NCI-H510A treated with DMSO at 0.1 percent for 48 hours (cell line): ENCODE measurements at regions not wholly inside any gene's neighbourhood (a gene's known extent, or its start where the extent isn't known, plus 50 kb on each side); places are given as distances from the start of the nearest gene placed in this dataset.
"Not testable (repeated sequence)": the region's sequence is repeated elsewhere in the genome, so short reads cannot be mapped to it uniquely, and the experiment has no call there.

Experiments used
- DNase-seq: peaks from one replicate; lab custom pipeline; 2025; lab: John Stamatoyannopoulos, UW

DNA sequence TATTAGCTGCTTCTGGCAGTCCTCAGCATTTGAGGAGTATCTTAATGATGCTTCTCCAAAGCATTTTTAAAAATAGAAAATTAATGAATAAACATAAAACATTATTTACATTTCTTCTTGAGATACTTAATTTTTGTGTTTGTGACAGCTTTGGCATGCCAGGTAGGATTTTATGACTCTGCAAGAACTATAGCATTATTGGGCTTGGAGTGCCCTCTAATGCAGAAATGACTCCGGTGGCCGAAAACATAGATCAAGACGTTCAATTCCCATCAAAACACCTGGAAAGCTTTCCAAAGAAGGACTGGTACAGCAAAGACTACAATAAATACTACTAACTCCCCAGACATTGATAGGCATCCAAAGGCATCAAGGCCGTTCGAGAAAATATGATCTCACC is 366.4 kb upstream of the CXADR start:
- no peak for DNase-seq

DNA sequence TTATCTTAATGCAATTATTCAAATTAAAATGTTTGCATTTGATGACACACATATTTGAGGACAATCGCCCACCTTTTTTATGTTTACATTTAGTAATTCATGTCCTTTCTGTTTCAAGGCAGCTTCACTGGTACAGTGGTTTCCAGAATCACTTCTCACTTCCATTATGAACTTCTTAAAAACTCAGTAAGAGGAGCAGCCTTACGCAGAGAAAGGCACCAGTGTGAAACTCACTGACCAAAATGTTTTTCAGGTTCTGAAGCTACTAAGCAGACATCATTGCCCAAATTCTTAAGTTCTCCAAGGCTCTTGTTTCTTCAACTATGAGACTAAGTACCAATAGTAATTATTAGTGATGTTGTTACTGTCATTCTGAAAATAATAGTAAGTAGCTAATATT is 353.1 kb upstream of the CXADR start:
- DNase-seq = no peak

DNA sequence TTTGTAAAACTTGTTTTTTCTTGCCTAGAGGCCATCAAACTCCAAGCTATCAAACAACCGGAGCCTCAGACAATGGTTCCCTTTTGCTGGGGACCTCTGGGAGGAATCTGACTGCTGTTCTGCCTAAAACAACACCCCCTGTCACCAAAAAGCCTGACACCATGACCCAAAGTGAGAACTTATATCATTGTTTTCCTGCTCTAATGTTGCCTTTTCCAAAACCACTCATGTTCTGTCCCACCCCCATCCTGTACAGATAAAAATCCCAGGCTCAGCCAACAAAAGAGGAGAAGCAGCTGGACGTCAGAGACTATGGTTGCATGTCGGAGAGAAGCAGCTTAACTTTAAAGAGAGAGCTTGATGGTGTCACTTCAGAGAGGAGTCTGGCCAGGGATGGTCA is 327.2 kb upstream of the CXADR start:
- no peak for DNase-seq

DNA sequence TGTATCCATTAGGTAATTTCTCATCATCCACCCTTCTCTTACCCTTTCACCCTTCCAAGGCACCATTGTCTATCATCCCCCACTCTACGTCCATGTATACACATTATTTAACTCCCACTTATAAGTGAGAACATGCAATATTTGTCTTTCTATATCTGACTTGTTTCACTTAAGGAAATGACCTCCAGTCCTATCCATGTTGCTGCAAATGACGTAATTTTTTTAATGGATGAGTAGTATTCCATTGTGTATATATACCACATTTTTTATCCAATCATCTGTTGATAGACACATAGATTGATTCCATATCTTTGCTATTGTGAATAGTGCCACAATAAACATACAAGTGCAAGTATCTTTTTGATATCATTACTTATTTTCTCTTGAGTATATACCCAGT is 322.9 kb upstream of the CXADR start:
- DNase-seq = no peak

DNA sequence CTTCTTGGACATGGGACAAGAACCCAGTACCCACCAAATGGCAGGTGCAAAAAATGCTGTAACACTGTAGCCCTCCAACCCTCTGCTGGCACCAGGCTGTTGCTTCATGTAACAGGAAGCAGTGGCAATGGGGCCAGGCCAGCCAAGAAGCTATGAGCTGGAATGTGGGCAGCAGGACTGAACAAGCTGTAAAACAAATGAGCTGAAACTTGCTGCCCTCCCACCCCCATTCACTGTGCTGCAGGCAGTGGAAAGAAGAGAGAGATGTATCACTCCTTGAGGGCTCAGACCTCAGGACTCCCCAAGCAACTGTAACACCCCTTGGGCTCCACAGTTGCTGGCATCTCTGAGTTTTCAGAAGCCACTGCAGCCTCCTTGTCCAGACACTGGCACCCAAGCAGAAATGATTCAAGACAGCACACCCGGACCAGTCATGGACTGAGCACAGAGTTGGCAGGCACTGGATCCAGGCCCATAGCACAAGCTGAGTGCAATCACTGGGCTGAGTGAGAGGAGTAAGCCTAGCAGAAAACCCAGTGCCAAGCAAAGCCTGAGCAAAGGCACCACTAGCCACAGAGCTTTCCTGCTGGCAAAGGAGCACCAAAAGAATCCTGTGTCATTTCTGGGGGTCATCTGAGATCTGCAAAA is 321.4 kb upstream of the CXADR start:
- no peak for DNase-seq

DNA sequence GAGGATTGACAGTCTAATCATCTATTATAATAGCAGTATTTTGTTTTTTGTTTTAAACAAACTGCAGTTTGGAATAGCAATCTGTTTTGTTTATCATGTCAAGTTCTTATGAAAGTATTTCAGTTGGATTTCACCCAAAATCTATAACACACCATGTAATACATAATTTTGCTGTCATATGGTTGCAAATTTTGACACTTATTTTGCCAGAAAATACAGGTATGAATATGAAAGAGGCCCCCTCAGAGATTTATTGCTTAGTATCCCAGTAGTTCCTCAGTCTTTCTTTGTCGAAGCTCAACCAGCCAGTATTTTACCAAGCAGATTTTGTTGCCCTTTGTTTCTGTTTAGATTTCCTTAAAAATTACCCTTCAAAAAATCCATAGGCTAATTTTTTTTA is 317.5 kb upstream of the CXADR start:
- no peak for DNase-seq

DNA sequence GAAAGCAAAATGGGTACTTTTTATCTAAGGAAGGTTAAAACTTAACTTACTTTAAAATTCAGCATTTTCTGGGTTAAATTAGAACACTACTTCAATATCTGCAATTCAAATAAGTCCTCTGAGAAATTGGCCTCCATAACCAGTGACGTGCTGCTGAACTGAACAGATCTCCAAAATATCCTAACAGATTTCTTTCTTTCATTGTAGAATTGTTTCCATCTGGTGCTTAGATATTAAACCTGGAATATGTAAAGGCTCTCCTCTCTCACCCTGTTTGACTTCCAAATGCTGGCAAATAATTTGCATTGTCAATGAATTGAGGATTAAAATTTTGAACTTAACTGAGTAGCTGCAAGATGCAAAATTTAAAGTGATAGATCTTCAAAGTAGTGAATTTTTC is 316.9 kb upstream of the CXADR start:
- no peak for DNase-seq

DNA sequence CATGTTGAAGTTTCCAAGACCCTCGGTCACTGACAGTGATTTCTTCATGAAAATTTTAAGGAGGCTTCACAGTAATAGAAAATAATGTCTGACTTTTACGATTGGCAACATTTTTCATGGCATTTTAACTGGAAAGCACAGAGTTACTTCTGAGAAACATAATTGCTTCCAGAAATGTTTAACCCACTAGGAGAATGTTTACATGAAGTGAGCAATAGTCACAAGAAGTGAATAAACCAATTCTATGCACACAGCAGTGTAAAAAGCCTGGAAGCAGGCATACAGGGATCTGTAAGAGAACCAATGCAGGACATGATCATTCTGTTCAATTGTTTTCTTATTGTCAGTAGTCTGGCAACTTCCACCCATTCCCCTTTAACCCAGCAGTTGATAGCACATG is 316.2 kb upstream of the CXADR start:
- DNase-seq = no peak

DNA sequence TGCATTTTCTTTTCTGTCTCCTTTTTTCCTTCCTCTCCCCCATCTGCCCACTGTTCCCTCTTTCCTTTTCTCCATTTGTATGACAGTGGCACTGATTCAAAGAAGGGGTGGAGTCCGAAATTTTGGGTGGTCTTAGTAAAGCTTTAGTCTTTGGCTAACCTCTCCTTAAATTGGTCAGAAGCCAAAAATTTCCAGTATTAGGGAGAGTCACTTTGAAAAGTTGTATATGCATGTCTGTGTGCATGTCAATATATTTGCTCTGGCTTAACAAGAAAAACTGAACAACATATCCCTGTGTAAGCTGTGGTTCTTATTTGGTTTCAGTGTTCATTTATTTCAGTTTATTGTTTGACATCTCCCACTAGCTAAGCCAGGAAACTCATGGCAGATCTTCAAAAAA is 314.8 kb upstream of the CXADR start:
- no peak for DNase-seq

DNA sequence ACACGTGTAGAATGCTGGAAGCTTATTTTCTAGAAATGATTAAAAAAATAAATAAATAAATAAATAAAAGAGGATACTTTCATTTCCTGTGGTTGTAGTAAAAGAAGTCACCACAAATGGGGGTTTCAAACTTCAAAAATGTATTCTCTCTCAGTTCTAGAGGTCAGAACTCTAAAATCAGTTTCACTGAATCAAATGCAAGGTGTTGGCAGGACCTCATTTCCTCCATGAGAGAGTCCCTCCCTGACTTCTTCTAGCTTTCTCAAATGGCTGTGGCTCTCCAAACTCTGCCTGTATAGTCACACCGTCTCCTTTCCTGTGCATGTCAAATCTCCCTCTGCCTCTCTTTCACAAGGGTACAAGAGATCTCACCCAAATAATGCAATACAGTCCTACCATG is 312.6 kb upstream of the CXADR start:
- no peak for DNase-seq

DNA sequence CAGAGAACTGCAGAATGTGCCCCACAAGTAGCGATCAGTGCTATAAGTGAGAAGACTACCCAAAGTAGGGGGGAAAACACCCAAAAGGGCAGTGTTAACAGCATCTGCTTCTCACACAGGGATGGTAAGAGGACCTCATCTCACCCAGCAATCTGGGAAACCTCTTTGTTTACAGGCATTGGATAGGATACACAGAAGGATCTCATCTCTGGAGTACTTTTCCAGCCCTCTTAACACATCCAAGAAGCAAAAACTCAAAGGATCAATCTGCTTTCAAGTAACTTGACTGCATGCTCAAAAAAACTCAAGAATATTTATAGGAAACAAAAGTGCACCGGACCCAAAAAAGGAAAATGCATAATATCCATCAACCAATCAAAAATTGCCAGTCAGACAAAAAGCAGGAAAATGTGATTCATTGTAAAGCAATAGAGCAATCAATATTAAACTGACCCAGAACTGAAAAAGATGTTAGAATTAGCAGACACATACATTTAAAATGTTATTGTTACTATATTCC is 311.0 kb upstream of the CXADR start:
- DNase-seq = no peak

DNA sequence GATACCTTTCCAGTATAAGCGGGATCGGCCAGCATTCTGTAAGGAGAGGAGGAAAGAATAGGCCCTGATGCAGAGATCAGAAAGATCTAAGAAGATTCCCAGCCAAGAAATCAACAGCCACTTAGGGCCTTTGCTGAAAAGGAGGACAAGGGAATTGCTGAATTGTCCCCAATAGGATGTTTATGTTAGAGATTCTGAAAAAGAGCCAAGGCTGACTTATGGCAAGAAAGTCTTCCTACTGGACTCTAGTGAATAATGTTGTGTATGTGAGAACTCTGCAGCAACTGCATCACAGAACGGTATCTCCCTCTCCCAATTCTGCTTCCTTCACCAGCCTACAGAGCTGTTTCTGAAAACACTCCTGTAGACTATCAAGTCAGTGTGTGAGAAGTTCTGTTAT is 298.0 kb upstream of the CXADR start:
- DNase-seq = no peak

DNA sequence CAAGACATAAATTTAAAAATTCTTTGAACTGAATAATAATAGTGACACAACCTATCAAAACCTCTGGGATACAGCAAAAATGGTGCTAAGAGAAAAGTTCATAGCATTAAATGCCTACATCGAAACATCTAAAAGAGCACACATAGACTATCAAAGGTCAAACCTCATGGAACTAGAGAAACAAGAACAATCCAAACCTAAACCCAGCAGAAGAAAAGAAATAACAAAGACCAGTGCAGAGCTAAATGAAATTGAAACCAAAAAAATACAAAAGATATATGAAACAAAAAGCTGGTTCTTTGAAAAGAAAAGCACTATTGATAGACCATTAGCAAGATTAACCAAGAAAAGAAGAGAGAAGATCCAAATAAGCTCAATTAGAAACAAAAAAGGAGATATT is 293.8 kb upstream of the CXADR start:
- DNase-seq = not testable (repeated sequence)

DNA sequence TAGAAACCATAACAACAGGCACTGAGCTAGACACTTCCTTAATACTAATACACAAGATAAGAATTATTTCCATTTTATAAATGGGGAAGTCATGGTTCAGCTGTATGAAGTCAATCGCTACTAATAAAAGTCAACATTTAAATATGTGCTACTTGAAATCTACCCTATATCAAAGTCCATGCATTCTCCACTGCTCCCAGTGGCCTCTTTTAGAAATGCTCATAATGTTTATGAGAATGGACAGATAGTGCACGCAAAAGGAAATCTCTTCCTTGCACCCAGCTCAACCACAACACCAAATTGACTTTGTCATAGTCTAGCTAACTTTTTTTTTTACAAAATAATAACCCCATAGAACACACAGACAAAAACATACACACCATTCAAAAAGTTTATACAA is 281.7 kb upstream of the CXADR start:
- DNase-seq = no peak

DNA sequence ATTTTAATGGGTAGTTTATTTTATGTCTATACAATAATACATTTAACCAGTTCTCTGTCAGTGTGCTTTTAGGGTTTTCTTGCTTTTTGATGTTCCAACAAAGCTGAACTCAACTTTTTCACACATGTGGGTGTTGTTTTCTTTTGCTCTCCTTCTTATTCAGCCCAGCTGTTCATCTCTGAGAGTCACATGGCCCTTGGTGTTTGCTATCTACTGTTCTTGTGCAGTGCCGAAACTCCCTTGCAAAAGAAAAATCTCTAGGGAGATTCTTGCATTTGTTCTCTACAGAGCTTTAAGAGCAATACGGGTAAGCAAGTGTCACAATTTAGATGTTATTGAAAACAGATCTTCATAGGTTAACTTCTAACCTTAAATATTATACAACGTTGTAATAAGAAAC is 281.1 kb upstream of the CXADR start:
- DNase-seq = no peak

DNA sequence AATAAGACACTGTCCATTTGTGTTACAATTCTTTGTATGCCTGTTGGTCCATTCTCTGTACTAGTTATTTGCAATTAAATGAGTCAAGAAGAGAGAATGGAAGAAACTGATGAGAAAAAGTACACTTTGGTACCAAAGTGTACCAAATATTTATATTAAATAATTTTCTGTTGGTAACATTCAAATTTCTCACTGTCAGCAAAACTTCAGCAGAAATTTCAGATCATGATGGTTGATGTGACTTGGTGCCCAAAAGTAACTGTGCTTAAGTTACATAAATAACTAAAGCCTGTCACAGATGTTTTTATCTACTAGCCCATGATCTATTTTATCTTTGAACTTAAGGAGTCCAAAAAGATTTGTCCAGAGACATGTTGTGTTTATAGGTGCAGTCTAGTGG is 274.4 kb upstream of the CXADR start:
- no peak for DNase-seq

DNA sequence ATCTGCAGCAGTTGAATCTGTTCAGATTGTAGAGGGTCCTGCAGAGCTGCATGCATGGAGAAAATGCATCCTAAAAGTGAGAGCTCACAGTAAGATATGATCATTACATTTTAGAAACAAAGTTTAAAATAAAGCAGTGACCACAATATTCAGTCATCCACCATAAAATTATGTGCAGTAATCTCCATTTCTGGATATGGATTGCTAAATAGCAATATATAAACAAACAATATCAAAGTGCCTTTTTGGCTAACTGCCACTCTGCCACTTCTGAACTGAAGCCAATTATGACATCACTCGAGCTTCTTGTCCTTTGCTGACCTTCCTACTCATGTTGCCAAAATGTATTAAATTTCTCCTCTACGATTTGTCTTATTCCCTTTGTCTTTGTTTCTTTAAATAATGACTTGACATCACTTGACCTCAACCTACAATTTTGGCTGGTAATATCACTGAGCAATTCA is 262.0 kb upstream of the CXADR start:
- no peak for DNase-seq

DNA sequence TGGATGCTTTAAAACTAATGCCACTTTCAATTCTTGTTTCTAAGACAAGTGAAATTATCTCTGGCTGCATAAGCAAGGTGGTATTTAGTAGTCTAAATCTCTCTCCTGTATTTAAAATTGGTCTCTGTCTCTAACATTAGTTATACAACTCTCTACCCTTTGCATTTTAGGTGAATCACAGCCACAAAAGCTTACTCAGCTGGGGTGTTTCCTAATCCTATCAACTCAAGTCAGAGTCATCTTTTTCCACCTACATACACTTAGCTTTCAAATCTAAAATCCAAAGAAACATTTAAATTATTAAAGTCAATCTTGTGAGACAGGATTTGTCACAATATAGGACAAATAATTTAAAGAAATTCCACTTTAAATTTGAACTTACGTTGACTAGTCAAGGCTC is 255.1 kb upstream of the CXADR start:
- DNase-seq = no peak

DNA sequence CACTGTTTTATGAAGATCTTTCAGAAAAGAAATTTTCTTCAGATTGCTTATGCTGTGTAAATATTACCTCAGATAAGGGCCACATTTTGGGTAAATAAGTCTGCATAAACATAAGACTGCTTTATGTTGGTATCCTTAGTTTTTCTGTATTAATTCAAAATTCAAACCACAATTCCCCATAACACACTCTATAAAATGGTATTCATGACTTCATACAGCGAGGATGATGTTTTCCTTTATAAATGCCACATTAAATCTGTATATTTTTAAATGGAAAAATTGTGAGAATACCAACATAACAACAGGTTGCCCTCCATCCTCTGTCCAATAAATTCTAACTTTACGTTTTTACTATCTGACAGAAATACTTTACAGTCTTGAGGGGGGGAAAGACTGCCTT is 248.7 kb upstream of the CXADR start:
- no peak for DNase-seq

DNA sequence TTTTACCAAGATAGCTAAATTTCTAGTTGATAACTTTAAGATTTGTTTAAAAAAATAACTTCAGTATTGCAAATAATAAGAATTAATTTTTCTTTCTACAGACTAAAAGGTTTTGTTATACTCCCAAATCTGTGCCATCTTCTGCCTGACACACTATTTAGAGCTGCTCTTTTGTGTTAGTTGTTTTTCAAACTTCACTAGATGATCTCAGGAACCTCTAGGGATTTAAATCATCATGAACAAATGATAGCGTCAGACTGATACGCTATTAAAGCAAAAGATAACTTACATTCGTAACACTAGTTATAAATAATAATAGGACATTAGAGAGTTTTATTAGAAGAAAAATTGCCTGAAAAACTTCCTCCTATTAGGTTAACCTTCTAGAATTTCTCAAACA is 243.1 kb upstream of the CXADR start:
- no peak for DNase-seq

DNA sequence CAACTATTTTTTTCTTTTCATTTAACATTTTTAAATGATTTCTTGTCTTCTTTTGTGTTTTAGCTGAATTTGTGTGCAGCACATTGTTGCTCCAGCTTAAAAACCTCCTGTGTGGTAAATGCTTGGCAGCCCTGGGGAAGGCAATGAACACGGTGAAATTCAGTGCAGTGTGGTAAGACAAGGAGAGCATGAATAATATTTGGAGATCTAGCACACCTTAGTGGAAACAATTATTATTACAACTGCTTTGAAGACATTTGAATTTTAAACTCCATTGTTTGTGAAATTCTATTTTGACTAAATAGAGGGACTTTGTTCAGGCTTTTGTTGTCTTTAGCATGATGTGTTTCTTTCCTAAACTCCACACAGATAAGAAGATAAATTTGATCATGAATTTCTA is 242.6 kb upstream of the CXADR start:
- peak; percentile 7 for DNase-seq

DNA sequence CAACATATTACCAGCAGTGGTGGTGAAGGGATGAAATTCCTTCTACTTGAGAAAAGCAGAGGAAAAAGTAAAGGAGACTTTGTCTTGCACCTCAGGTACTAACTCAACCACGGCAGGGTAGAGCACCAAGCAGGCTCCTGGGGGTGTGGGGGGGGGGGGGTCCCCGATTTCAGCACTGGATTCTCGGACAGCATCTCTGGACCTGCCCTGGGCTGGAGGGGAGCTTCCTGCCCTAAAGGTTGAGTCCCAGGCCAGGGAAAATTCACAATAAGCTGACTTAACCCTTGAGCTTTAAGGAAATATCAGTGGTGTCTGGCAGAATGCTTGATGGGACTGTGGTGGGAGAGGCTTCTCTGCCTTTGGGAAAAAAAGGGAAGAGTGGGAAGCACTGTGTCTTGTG is 233.2 kb upstream of the CXADR start:
- DNase-seq = no peak

DNA sequence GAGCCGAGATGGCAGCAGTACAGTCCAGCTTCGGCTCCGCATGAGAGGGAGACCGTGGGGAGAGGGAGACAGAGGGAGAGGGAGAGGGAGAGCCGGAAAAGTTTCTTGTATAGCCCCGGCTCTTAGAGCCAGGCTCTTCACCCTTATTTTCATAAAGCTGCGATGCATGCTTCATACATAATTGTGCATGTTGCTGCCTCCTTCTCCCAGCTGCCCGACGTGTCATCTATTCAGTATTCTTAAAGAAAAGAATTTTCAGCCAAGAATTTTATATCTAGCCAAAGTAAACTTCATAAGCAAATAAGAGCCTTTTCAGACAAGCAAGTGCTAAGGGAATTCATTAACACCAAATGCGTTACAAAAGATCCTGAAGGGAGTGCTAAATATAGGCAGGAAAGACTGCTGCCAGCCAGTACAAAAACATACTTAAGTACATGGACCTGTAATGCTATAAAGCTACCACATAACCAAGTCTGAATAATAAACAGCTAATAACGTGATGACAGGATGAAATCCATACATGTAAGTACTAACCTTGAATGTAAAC is 219.8 kb upstream of the CXADR start:
- DNase-seq = not testable (repeated sequence)

DNA sequence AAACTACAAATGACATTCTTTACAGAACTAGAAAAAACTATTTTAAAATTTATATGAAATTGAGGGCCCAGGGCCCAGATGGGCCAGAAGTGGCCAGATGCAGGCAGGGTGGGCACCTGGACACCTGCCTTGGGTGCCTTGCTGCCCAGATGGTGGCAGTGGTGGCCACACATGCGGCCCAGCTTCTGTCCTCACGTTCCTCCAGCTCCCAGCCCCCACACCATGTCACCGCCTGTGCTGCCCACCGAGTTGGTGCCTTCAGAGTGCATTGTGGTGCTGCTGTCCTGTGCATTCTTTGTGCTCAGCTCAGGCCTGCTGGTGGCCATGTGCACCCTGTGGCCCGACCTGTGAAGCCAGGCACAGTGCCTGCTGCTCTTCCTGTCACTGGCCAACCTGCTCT is 216.8 kb upstream of the CXADR start:
- no peak for DNase-seq
